KG1 (cell line): ENCODE measurements at regions not wholly inside any gene's neighbourhood (a gene's known extent, or its start where the extent isn't known, plus 50 kb on each side); places are given as distances from the start of the nearest gene placed in this dataset.

Experiments used
- DNase-seq: peaks from one replicate; lab custom pipeline; 2025; lab: John Stamatoyannopoulos, UW

- no peak for DNase-seq
Measured at GRCh38 chr18:78625847-78626246, 353.8 kb upstream of the SALL3 start.

DNA sequence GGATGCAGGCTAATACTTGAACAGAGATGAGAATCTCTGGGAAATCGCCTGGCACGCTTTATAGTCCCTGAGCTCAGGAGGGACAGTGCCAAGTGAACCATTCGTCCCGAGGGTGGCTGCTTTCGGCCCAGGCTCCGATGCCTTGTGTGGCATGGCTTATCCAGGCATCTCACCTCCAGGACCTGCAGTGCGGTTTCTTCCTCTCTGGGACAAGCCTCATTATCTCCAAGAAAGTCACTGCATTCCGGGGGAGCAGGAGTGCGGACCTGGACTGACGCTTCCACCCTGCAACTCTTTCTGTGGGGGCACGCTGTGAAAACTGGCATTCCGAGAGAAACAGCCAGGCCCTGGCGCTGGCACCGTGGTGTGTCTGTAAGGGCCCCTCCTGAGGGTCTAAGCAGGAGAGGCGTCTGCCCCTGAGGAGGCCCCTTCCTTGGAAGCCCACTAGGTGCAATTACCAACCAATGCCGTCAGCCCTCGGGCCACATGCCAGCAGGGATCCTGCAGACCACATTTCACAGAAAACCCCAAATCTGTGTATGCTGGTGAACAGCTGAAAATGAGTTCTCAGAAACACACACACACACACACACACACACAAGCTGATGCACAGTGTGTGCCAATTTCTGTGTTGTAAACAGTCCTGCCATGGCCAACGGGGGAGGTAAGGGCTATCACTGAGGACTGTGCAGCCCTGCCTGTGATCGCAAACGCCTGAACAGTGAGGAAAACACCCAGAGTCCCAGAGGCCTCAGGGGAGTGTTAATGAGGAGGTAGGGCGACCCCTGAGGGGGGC lies 351.9 kb upstream of the SALL3 start:
- no peak for DNase-seq

DNA sequence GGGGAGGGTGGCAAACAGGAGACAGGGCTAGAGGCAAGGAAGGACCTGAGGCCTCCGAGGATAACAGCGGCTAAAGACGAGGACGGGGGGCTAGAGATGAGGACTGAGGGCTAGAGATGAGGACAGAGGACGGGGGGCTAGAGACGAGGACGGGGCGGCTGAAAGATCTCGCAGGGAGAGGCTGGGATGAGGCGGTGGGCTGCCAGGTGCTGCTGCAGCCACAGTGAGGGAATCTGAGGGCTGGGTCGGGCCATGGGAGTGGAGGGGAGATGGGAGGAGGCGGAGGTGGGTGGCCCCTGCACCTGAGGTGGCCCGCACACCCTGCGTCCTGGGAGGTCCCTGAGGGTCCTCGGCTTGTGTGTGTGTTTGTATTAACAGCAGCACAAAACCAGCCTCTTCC lies 350.2 kb upstream of the SALL3 start:
- DNase-seq, result no peak

DNA sequence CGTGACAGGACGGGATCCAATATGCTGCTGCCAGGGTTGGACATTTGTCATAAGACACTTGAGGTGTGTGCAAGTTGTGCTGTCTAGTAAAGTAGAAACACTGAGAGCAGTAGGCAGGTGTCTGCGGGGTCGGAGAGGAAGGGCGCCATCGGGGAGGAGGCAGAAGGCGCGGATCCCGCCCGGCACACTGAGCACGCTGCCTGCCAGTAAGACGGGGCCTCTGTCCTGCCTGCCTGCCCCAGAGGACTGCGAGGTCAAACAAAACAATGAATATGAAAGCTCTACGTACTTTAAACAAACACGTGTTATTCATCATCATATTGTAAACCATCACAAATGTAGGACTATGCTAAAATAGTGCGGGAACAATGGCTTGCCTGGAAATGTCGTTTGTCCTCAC lies 349.3 kb upstream of the SALL3 start:
- DNase-seq, result no peak

- DNase-seq, result no peak
Measured at GRCh38 chr18:78630981-78631510, 348.6 kb upstream of the SALL3 start.

DNA sequence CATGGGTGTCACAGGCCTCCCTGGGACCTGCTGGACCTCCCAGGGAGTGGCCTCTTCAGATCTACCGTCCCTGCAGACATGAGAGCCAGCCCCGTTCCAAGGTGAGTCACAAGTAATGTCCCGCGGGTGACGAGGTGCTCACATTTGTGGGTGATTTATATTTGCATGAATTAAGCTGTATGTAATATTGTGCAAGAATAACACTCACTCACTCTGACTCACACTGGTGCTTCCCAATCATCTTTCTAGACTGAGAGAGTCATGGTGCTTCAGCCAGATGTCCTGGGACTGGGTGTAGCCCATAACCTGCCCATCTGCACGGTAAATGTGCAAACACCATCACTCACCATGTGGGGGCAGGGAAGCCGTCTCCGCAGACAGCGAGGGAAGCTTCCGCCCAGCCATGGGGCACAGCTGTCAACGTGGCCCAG lies 347.5 kb upstream of the SALL3 start:
- no peak for DNase-seq

DNA sequence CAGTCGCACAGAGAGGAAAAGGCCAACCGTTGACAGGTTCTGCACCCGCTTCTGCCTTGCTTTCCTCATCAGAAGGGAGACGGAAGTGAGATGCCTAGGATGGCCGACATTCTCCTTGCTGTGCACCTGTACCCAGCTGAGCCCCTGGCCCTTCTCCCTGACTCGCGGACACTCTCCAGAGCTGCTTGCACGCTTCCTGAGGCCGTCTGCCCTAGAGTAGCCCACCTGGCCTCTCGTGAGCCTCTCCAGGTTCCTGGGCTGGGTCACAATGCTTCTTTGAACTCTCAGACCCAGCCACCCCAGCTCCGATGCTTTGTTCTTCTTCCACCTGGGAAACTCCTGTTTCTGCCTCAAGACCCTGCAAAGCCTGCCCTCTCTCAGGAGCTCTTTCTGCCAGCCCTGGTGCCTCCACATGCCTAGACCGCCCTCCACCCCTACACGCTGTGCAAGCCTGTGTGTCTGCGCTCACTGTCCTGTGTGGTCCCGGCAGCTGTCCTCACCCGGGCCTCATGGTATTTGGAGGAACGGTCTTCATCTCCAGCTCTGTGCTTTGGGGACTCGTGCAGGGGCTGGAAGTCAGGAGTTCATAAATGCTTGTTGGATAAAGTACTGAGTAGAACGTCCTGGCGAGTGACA lies 345.4 kb upstream of the SALL3 start:
- DNase-seq, result no peak

GRCh38 chr18:78635093-78635800 lies 344.4 kb upstream of the SALL3 start:
- no peak for DNase-seq

DNA sequence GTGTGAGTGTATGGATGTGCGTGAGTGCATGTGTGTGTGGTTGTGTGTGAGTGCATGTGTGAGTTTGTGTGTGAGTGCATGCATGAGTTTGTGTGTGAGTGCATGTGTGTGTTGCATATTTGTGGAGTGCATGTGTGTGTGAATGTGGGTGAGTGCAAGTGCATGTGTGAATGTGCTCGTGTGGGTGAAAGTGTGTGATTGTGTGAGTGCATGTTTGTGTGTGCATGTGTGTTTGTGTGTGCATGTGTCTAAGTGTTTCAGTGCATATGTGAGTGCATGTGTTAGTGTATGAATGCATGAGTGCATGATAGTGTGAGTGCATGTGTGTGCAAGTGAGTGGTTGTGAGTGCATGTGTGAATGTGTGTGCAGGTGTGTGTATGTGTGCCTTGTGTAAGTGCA lies 343.4 kb upstream of the SALL3 start:
- DNase-seq, result no peak

DNA sequence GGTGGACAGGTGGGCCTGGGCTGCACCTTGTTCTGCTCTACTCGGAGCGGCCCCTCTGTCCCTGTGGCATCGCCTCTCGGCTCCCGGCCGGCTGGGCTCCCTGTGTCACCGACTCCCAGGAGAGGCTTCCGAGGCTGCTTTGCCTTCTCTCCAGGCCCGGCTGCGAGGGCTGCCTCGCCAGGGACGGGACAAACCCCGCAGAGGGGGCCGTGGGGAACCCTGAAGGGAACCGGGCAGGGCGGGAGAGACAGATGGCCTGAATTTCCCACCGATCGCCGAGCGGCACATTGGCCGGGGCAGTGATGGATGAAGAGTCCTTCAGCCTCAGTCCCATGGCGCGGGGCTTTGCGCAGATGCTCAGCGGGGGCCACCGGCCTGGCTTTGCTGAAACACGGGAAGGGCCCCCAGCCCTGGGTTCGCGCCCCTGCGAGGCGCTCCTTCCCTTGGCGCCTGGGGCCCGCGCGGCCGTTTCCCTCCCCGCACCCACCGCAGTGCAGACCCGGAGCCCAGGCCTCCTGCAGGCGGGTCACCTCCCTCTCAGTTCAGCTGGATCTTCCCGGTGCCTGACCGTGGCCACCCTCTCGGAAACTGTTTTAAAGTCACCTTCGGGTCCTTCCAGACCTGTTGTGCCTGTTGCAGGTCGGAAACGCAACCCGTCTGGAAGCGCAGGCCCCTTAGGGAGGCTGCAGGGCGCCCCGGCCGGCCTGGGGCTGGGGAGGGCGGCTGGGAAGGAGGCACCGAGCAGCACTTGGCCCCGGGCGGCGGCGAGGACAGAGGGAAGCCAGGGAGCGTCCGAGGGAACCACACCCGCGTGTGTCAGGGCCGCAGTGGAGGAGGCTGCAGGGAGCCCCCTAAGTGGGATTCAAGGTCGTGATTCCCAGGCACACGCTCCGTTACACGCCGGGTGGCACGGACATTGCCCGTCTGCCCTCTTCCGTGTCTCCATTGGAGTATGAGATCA lies 341.9 kb upstream of the SALL3 start:
- DNase-seq, result no peak

- no peak for DNase-seq
Measured at GRCh38 chr18:78639006-78639950, 340.3 kb upstream of the SALL3 start.

DNA sequence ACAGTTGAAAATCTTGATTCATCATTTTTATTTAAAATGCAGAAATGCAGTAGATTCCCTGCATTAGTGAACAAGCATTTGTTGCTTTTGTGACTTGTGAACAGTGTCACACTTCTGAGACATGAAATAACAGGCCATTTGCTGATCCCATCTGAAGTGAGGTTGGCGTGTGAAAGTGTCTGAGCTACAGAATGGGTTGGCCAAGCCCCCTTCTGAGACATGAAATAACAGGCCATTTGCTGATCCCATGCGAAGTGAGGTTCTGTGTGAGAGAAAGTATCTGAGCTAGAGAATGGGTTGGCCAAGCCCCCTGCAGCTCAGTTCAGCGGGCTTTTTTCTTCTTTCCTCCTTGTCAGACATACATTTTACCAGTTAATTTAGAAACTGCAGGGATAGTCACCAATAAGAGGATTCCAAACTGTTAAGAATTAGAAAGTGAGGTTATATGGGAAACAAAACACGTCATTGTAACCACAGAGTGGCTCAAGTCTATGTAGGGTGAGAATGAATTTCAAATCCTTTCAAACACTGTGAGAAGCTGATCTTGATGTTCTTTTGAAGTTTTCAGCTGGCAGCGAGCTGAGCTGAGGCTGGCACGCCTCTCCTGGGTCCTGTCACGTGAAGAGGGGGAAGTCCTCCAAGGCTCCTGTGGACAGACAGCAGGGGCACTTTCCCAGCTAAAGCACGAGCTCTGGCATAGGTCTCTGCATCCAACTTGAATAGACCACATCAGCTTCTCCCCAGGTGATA lies 339.2 kb upstream of the SALL3 start:
- no peak for DNase-seq

DNA sequence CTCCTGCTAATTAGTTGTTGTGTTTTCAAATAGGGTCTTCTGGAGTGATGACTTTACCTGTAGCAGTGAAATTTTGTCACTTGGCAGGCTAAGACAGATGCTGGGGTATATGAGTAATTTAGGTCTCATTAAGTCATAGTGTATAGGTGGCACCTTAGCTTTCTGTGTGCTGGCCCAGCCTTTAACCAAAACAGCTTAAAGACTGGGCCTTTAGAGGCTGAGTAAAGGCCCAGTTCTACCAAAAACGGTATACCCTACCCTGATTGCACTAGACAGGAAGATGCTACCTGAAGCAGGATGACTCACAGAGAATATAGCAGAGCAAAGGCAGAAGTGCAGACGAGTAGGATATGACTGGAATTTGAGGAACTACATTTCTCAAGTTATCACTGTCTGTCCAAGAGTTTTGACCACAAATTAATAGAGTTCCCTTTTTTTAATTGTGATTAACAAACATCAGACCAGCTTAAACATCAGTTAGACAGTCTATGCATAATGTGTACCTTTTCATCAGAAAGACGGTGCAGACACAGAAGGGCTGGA lies 337.9 kb upstream of the SALL3 start:
- no peak for DNase-seq

DNA sequence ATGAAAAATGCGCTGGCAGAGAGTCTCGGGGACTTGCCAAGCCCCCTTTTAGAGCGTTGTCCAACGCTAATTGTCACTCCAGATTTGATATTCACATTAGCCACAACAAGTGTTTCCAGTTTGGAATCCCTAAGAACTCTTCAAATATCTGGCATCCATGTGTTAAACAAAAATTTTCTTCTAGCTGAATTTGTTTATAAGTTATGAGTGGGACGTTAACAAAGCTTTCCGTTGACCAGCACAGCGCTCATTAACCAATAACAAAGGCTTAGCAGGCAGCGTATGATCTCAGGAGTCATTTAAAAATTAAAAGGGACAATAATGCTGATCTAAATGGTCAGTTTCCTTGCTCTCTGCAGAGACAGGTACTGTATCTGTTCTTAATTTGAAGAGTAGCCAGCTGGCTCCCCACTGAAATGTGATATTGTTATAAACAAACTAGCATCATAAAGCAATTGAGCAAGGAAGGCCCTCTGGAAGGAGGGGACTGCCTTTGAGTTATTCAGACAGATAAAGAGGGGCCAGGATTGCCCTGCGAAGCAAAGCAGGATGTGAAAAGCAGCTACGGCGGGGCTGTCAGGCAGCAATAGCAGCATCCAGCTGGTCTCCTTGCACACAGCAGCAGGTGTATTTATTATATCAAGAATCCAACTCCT lies 337.2 kb upstream of the SALL3 start:
- DNase-seq, result no peak

DNA sequence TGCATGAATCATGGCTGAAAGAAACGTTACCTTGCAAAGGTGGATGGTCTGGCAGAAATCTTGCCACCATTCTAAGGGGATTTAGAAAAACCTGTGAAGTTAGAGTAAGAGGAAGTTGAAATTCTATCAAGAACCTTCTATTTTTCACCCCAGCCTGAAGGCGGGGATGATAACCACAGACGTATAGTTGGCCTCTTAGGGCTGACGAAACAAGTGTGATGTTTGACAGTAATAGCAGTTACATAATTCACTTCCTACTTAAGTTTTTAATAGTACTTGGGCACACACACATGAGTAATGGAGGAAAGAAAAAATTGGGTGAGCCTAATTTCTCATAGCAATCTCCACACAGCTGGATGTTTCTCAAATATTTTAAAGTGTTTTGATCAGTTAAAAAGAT lies 336.6 kb upstream of the SALL3 start:
- no peak for DNase-seq

GRCh38 chr18:78643981-78644380 lies 335.6 kb upstream of the SALL3 start:
- no peak for DNase-seq

GRCh38 chr18:78645216-78645615 lies 334.4 kb upstream of the SALL3 start:
- DNase-seq, result no peak

DNA sequence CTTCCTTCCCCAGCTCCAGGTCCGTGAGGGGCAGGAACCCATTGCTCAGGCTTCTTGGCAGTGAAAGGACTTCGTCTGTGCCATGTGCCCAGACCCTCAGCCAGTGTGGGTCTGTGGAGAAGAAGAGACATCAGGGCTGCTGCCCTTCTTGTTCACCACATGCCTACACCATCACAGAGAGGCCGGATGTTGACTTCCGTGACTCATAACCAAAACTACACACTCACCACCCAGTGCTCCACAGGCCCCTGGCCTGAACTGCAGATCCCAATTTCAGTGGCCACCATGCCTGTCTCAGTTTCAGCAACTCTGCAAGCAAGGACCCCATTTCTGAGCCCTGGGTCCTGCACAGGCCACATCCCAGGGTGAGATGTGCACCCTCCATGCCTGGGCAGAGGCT lies 332.6 kb upstream of the SALL3 start:
- DNase-seq, result no peak

- no peak for DNase-seq
Measured at GRCh38 chr18:78649421-78649820, 330.2 kb upstream of the SALL3 start.
